Upper lobe of left lung (tissue), 4 donors: ENCODE measurements at regions not wholly inside any gene's neighbourhood (a gene's known extent, or its start where the extent isn't known, plus 50 kb on each side); places are given as distances from the start of the nearest gene placed in this dataset.

Experiments used
- CTCF ChIP-seq, 6 experiments: fragments of 450-650 bp in 4 of 6; fragments of 200-600 bp in 2 of 6; sonication (generic) in 2 of 6; IDR thresholded peaks; one replicate each; pipeline ENCODE4 v1.5.1; 2016 to 2019; ENCODE audit warnings: antibody characterized with exemption in 6 of 6
- EP300 ChIP-seq, 4 donors: sonication (generic); formaldehyde crosslinking; IDR thresholded peaks; one replicate each; pipeline ENCODE4 v1.5.1; 2017; ENCODE audit warnings: antibody characterized with exemption in 4 of 4, control low read depth in 2 of 4
- POLR2A ChIP-seq, 4 donors: fragments of 450-650 bp; IDR thresholded peaks; one replicate each; pipeline ENCODE4 v1.5.1; 2016 to 2017; ENCODE audit warnings: antibody characterized with exemption in 4 of 4, mild to moderate bottlenecking in 2 of 4
- POLR2AphosphoS5 ChIP-seq, 2 donors: sonication (generic); formaldehyde crosslinking; IDR thresholded peaks; one replicate each; pipeline ENCODE4 v1.5.1; 2017; ENCODE audit warnings: antibody characterized with exemption in 2 of 2

GRCh38 chr2:138103156-138103555 lies 138.9 kb downstream of the HNMT start:
- TF ChIP-seq CTCF (IDR thresholded peaks at IDR 0.05) = no peak
- TF ChIP-seq POLR2A (IDR thresholded peaks at IDR 0.05) = no peak
- no peak for TF ChIP-seq POLR2AphosphoS5 (IDR thresholded peaks at IDR 0.05)
- TF ChIP-seq EP300 (IDR thresholded peaks at IDR 0.05) = no peak
